ENCODE measurements at regions not wholly inside any gene's neighbourhood (a gene's known extent, or its start where the extent isn't known, plus 50 kb on each side); places are given as distances from the start of the nearest gene placed in this dataset.
A peak's percentile ranks its signal among the peaks of the same experiment; 100 is the strongest.

DNA sequence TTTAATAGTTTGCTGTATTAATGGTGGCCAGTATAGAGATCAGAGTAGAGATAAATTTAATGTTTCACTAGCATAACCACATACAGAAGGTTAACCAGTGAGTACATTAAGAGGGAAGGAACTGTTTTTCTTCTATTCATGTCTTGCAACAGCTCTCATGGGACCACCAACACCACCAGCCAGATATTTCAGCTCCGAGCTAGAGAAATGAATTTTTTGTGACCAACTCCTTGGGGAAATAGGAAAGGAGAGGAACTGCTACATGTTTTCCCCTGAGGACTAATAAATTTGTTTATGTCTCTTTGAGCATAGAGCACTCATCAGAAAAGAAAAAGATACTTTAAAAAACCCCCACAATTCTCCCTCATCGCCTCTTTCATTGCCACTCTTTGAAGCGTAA, 247.5 kb downstream of the MBNL1 start:
- no peak for DNase-seq

DNA sequence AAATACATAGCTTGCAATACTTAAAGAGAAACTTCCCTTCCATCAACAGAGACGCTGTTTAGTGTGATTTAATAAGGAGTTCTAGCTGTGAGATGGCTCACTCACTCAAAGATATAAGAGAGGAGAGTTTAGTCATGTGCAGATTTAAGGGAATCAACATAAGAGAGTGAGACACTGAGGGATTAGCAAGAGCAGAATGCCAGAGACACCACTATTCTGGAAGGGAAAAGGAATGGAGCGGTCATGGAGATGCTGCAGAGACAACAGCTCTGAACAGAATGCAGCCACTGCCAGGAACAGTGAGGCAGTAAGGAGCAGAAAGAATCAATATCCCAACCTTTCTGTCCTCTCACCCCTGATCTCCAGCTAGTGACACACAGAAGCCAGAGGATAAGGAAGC, 248.8 kb downstream of the MBNL1 start:
- DNase-seq: no peak

DNA sequence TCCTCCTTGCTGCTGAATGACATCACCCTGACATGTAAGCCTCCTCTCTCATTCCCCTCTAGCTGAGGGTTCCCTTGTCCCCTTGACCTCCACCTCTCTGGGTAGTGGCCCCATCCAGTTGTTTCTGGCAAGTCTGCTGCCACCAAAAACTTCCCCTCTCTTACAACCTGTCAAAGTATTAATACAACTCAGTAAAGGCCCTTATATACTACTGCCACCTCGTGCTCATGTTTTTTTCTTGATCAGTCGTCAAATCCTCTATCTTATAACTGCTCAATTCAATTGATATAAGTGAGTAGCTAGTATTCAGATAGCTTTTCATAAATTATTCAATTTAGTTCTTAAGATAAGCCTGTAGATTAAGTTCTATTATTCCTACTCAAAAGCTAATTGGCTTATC, 249.6 kb downstream of the MBNL1 start:
- DNase-seq: no peak

DNA sequence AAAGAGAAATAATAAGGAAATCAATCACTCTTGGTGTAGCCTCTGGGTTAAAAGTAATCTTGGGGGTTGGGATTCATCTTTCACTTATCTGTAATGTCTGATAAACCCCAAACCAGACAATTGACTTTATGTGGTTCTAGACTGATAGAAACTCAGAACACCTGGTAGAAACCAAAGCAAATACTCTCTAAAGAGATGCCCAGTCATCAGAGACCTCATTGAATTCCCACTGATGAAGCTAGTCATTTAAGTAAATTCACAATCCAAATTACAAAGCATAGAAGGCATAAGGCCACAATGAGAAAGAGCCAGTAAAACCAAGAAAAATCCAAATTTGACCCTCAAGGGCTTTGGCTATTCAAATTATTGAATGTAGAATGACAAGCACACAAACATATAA, 250.6 kb downstream of the MBNL1 start:
- no peak for DNase-seq

DNA sequence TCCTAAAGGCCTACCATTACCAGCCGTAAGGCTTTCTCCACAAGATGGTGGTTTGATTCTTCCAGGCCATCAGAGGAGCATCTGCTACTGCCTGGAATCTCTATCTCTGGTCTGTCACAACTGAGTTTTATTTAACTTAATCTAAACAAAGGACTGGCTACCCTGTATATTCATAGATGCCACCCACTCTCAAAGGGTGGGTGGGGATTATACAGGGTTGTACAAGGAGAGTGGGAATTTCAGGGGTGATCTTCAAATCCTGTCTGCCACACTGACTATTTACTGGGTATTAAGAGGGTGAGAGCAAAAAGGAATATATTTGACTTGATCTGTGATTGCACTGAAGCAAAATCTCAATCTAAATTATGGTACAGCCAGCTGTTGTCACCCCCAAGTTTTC, 253.3 kb downstream of the MBNL1 start:
- DNase-seq: no peak

DNA sequence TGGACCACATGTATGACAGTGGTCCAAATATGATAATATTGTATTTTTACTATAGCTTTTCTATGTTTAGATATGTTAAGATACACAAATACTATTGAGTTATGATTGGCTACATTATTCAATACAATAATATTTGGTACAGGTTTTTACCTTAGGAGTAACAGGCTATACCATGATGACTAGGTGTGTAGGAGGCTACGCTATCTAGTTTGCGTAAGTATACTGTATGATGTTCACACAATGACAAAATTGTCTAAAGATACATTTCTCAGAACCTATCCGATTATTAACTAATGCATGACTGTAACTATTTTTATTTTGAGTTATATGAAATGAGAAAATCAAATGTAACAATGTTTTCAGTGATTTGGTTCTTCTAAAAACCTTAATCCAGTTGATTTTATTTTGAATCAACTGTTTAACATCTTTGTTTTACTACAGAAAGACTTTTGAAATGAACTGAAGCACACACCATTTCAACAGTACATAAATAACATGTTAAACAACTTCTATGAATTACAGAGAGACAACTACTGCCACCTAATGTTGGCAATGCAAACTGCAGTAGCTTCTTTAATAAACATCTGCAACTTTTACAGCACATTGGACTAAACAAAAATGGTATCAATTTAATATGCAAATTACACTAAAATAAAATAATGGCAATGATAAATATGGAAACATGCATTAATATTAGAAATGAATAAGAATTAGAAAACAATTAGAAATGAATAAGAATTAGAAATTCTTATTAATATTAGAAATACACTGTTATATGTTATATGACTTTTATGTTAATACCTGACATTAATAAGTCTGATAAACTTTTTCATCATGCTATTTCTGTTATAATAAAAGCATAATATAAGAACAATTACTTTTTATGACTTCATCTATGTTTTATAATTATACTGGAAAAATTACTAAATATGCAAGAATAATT, 255.7 kb downstream of the MBNL1 start:
- peak in 6 of 56 donors; percentile 1 to 67 (median 12) for DNase-seq

DNA sequence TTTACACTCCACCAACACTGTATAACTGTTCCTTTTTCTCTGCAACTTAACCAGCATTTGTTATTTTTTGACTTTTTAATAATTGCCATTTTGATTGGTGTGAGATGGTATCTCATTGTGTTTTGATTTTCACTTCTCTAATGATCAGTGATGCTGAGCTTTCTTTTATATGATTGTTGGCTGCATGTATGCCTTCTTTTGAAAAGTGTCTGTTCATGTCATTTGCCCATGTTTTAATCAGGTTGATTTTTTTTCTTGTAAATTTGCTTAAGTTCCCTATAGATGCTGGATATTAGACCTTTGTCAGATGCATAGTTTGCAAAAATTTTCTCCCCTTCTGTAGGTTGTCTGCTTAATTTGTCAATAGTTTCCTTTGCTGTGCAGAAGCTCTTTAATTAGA, 263.0 kb downstream of the MBNL1 start:
- no peak for DNase-seq

DNA sequence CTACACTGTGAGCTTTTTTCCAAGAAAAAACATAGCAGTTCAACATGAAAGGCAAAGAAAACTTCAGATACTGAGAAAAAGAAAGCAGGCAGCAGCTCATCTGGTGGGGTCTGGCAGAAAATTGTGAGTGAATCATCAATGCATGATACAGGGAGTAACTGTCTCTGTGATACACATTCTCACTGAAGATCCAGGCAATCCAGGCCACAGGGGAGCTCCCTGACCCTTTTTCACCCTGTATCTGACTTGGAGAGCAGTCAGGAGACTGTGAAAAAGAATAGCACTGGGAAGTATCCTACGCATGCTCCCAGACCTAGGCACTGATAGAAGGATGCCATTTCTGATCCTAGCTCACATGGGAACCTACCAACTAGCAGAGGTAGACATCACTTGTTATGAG, 269.8 kb downstream of the MBNL1 start:
- no peak for DNase-seq

DNA sequence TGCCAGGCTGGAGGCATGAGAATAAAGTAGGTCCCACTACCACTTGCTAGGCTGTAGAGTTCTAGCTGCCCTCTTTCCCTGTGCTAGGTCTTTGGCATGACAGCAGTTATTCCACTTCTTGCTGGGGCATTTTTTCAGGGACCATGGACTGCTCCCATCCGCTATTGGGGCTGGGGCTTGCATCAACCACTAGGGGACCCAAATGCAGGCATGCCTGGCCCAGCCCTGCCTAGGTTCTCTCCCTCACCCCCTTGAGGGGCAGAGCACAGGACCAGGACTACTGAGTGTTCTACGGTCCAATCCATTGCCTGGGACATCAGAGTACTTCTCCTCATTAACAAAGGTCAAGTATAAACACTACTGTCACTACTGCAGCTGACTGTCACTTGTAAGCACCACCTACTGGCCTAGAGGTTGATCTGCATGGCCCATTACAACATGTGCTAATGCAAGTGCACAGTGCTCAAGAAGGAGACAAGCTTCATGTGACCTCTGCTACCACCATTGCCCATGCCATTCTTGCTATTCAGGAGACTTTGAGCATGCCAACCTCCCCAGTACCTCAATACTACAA, 270.5 kb downstream of the MBNL1 start:
- DNase-seq: no peak

DNA sequence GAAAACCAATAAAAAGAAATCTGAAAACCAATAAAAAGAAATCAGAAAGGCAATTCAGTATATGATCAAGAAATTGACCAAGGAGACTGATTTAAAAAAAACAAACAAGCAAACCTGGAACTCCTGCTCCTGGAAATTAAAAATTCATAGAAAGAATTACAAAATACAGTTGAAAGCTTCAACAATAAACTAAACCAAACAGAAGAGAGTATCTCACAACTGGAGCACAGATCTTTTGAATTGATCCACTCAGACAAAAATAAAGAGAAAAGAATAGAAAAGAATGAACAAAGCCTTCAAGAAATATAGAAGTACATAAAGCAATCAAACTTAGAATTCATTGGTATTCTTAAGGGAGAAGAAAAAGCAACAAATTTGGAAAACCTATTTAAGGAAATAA, 271.4 kb downstream of the MBNL1 start:
- no peak for DNase-seq

DNA sequence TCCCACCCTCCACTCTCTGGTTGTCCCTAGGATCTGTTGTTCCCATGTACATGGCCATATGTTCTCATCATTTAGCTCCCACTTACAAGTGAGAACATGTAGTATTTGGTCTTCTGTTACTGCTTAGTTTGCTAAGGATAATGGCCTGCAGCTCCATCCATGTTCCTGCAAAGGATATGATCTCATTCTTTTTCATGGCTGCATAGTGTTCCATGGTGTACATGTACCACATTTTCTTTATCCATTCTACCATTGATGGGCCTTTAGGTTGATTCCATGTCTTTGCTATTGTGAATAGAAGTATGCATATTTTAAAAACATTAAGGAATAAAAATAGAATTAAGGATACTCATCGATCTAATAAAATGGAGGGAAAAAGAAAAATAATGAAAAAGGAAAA, 278.4 kb downstream of the MBNL1 start:
- DNase-seq: no peak

DNA sequence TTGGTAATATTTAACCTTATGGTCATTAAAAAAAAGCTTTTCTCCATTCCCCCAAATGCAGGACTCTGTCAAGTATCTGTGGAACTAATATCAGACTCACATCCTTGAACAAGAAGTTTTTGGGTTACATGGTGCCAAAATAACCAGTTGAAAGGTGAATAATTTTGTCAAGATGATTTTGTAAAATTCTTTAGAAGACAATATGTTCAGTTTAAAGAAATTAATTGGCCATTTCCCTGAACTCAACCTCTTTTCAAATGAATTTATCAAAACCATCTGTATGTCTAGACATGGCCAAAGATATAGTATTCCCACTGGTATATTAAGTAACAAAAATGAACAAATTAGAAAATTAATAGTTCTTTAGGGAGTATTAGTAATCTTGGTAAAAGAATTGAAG, 280.5 kb downstream of the MBNL1 start:
- no peak for DNase-seq

DNA sequence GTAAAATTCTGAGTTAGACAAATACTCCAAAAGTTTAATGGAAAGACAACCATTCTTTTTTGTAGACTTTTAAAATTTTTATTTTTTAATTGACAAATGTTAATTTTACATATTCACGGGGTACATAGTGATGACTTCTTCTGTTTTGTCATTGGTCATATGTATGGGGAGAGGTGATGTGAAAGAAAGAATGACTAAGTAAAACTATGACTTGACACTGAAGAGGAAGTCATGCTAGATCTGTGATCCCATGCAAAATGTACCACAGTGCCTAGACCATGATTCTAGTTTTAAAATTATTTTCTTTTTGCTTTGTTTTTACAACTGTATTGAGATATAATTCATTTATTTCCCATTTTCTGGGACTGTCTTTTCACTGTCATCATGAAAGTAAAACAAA, 281.6 kb downstream of the MBNL1 start:
- DNase-seq: no peak

DNA sequence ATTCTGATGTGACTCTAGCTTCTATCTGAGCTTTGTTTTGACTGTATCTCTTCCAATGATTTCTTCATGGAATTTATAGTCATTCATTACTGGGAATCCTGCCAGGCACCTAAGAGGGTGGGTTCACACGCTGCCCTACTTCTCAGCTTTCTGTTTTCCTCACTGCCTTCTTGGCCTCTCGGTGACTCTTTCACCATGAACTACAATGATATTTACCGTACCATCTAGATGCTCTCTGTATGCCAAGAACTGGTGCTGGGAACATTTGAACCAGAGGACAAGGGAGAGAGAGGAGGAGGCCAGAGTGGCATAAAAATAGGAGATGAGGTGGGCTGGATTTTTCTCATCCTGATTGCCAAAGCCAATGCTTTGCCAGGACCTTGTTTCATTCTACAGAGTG, 280.0 kb upstream of the P2RY1 start:
- no peak for DNase-seq

DNA sequence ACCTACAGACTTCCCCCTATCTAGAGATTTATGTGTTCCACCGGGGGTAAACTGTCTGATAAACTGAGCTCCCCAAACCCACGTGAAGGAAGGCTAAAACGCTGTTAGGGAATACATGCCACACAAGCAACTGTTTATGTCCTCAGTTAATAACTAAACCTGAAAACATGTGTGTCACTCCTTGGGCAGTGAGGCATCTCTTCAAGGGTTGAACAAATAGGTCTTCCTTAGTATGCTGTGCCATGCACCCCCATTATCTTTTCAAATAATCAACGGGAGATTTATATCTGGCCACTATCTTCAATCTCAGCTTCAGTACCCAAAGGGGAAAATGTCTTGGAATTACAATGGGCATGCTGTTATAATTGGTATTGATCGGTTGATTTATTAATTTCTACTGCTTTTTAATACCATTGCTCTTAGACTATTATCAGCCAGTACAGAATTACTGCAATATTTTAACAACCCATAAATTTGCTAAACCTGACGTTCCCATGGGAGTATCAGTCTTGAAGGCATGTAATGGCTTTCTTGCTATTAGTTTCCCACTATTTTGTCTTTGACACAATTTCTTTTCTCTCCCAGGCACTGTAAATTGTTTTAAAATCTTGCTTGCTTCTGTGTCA, 279.2 kb upstream of the P2RY1 start:
- DNase-seq: no peak

DNA sequence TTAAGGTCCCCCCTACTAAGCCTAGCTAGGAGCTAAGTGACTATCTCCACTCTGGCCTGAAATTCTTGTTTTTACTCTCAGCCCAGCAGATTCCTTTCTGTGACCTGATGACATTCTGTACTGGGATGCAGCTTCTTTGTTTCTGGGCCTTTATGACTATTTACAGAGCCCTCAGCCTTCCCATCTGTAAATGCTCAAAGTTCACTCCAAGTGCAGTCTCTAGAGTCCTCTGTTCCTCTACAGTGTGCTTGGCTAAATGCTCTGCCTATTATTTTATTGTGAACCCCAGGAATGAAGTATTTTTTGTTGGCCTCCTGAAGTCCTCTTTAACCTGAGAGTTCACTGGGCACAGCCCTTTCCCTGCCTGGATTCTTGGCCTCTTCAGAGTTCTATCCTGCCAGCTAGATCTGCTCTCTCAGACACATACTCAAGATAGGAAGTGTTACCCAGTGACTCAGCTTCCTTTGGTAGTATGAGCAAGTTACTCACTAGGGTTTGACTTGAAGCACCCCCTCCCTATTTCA, 278.1 kb upstream of the P2RY1 start:
- no peak for DNase-seq

DNA sequence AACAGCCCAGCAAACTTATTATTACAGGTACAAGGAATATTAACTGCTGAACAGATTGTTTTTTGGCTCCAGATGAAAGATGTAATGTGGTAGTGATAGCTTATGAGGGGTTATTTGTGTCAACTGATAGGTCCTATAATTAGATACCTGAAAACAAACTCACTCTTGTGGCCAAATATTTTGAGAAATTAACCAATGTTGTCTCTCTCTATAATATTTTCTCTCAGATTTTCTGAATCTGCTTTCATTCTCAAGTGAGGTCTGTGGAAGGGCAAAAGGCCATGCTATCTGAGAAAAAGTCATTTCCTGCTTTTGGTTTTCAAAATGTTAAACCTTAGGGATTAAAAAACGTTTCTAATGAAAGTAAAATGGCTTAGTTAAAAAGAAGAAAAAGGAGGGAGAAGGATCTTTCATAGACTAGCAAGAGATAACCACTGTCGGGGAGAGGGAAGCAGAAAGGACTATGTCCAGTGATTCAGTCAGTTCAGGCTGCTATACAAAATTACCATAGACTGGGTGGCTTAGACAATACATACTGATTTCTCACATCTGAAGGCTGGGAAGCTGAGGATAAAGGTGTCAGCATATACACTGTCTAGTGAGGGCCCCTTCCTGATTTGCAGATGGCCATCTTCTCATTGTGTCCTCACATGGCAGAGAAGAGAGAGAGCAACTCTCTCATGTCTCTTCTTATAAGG, 277.5 kb upstream of the P2RY1 start:
- no peak for DNase-seq

DNA sequence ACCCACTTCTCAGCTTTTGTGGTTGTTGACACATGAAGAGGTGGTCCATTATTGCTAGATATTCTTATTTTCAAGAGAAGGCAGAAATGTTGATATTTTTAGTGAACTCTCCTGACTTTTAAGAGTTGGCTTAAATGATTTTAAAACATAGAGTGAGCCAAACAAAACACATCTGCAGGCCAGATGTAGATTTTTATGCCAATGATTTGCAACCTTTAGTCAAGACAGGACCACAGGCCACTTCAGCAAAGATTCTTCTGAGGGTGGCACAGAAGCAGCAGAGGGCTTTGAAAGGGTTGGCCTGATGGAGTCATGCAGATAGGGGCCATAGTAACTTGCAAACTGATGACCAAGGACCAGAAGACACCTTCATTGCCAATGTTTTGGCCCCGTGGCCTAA, 276.5 kb upstream of the P2RY1 start:
- DNase-seq: no peak

DNA sequence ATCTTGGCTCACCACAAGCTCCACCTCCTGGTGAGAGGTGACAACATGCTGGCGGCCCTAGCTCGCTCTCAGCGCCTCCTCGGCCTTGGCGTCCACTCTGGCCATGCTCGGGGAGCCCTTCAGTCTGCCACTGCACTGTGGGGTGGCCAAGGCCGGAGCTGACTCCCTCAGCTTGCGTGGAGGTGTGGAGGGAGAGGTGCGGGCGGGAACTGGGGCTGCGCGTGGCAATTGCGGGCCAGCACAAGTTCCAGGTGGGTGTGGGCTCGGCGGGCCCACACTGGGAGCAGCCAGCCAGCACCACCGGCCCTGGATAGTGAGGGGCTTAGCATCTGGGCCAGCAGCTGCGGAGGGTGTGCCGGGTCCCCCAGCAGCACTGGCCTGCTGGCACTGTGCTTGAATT, 275.7 kb upstream of the P2RY1 start:
- DNase-seq: no peak

DNA sequence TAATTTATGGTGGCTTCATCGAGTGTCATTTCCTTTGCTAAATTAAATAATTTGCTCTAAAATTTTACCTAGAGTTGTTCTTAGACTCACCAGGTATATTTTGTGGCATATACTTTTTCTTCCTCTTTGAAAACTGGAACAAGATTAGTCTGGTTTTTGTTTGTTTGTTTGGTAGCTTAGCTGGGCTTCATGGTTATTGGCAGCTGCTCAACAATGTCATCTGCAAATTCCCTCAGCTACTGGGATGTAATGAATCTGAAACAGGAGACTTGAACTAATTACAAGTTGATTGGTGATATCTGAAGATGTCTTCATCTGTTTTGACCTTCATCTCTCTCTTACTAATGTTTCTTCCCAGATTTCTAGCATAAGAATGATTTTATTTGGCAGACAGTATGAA, 270.5 kb upstream of the P2RY1 start:
- no peak for DNase-seq

DNA sequence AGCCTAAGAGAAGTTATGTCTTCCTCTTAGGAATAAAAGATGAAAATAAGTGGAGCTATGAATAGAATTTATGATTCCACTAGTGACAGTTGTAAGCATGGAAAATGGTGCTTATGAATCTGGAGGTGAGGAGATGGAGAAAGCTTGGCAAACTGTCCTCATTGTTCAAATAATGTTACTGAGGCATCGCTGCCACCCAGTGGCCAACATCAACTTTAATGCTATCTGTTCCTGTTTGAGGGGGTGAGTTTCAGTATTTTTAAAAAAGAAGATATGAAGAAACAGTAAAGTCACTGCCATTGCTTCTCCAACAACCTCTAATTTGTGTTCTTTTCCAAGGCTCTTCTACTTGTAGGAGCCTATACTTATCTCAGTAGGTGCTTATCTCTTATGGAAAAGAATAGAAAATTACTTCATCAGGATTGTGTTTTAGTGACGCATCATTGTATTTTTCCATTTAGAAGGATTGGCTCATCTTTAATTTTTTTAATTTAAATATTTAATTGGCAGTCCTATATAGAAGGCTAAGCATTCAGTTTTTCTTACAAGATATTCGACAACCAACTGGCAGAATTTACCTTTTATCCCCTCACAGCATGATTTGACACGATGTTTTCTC, 260.4 kb upstream of the P2RY1 start:
- DNase-seq: peak in 37 of 56 donors; percentile 1 to 72 (median 16)

All from amygdala (tissue), 56 donors.